SK-N-SH (cell line): ENCODE measurements at regions not wholly inside any gene's neighbourhood (a gene's known extent, or its start where the extent isn't known, plus 50 kb on each side); places are given as distances from the start of the nearest gene placed in this dataset.

ENCODE experiments used
- CHD2 ChIP-seq: fragments of 150-350 bp; IDR thresholded peaks from 2 replicates; pipeline ENCODE4 v1.6.1; 2018; ENCODE audit warnings: low read length; ENCODE audit not compliant: partially characterized antibody
- EP300 ChIP-seq, 2 experiments: IDR thresholded peaks; 2 replicates each; pipeline versions ENCODE4 v1.4.0 to v1.6.1; 2012; ENCODE audit warnings: borderline replicate concordance in 1 of 2, low read depth in 1 of 2, low read length in 1 of 2
- POLR2AphosphoS5 ChIP-seq: IDR thresholded peaks from 2 replicates; pipeline ENCODE4 v1.6.1; 2012; ENCODE audit warnings: low read depth, low read length
- RAD21 ChIP-seq: IDR thresholded peaks from 2 replicates; pipeline ENCODE4 v1.6.1; 2012; ENCODE audit warnings: mild to moderate bottlenecking, low read length
- RFX5 ChIP-seq: IDR thresholded peaks from 2 replicates; pipeline ENCODE4 v1.6.1; 2012; ENCODE audit warnings: mild to moderate bottlenecking, improper control_type of control experiment, low read length
- TCF12 ChIP-seq: IDR thresholded peaks from 2 replicates; pipeline ENCODE4 v1.4.0; 2012
- ZBTB33 ChIP-seq: IDR thresholded peaks from 2 replicates; pipeline ENCODE4 v1.4.0; 2012; ENCODE audit warnings: low read depth, borderline replicate concordance
- TF ChIP-seq, protein P1 (sequence below): fragments of 200-600 bp; sonication (generic); IDR thresholded peaks from 2 replicates; pipeline ENCODE4 v1.6.1; 2017; ENCODE audit warnings: antibody characterized with exemption, mild to moderate bottlenecking, moderate library complexity

DNA sequence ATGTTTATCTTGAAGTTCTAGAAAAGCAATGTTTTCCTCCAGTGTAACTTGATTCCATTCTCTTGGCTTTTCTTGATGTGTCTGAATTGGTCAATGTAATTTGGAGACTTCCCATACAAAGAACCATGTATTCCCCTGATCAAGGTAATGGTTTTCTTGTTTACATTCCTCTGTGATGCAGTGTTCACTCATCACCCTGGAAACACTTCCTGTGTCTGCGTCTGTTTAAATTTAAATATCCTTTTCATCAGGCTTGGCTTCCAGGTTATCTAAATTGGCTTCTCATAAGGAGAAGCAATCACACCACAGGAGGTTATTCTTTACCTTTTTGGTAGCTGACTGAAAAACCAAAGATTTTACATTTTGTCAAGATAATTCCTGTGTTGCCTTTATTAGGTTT lies 237.3 kb upstream of the WSCD1 start:
- TF ChIP-seq TCF12 (no peak), POLR2AphosphoS5 (no peak), EP300 (IDR thresholded peaks at IDR 0.05; ENCODE audit: borderline replicate concordance in 1 of 2, low read depth in 1 of 2, low read length in 1 of 2) (no peak), ZBTB33 (no peak), RAD21 (no peak), RFX5 (no peak), CHD2 (no peak)
- TF ChIP-seq, protein P1, sequence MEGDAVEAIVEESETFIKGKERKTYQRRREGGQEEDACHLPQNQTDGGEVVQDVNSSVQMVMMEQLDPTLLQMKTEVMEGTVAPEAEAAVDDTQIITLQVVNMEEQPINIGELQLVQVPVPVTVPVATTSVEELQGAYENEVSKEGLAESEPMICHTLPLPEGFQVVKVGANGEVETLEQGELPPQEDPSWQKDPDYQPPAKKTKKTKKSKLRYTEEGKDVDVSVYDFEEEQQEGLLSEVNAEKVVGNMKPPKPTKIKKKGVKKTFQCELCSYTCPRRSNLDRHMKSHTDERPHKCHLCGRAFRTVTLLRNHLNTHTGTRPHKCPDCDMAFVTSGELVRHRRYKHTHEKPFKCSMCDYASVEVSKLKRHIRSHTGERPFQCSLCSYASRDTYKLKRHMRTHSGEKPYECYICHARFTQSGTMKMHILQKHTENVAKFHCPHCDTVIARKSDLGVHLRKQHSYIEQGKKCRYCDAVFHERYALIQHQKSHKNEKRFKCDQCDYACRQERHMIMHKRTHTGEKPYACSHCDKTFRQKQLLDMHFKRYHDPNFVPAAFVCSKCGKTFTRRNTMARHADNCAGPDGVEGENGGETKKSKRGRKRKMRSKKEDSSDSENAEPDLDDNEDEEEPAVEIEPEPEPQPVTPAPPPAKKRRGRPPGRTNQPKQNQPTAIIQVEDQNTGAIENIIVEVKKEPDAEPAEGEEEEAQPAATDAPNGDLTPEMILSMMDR = no peak
